Esophagus squamous epithelium (tissue), 4 donors: ENCODE measurements at regions not wholly inside any gene's neighbourhood (a gene's known extent, or its start where the extent isn't known, plus 50 kb on each side); places are given as distances from the start of the nearest gene placed in this dataset.

Experiments
- POLR2A ChIP-seq, 4 donors: fragments of 450-650 bp; IDR thresholded peaks; one replicate each; pipeline ENCODE4 v1.6.1; 2017; ENCODE audit warnings: antibody characterized with exemption in 4 of 4, mild to moderate bottlenecking in 4 of 4, moderate library complexity in 3 of 4
- TF ChIP-seq, protein P1 (sequence below), 6 experiments: fragments of 450-650 bp in 4 of 6; fragments of 200-600 bp in 2 of 6; sonication (generic) in 2 of 6; IDR thresholded peaks; one replicate each; pipeline ENCODE4 v1.5.1; 2016 to 2019; ENCODE audit warnings: antibody characterized with exemption in 6 of 6, mild to moderate bottlenecking in 4 of 6, moderate library complexity in 4 of 6

DNA sequence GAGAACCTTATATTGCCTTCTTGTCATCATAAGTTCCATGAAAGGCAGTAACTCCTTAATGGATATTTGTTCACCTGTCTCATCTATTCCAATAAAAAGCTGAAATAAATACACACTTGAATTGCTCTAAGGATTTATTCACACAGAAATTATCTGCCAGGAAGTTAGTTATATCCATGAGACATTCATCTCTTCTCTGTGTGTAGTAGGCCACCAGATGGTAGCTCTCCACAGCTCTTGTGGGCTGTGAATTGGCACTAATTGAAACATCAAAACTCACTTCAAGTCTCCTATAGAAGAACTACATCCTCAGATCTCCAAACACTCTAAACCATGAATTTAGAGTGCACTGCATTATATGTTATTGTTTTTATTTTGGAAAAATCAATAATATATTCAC, 189.6 kb downstream of the DSC3 start:
- TF ChIP-seq, protein P1, sequence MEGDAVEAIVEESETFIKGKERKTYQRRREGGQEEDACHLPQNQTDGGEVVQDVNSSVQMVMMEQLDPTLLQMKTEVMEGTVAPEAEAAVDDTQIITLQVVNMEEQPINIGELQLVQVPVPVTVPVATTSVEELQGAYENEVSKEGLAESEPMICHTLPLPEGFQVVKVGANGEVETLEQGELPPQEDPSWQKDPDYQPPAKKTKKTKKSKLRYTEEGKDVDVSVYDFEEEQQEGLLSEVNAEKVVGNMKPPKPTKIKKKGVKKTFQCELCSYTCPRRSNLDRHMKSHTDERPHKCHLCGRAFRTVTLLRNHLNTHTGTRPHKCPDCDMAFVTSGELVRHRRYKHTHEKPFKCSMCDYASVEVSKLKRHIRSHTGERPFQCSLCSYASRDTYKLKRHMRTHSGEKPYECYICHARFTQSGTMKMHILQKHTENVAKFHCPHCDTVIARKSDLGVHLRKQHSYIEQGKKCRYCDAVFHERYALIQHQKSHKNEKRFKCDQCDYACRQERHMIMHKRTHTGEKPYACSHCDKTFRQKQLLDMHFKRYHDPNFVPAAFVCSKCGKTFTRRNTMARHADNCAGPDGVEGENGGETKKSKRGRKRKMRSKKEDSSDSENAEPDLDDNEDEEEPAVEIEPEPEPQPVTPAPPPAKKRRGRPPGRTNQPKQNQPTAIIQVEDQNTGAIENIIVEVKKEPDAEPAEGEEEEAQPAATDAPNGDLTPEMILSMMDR (IDR thresholded peaks at IDR 0.05): no peak
- no peak for TF ChIP-seq POLR2A (IDR thresholded peaks at IDR 0.05)
